Naive thymus-derived CD4-positive, alpha-beta T cell (primary cell): ENCODE measurements at regions not wholly inside any gene's neighbourhood (a gene's known extent, or its start where the extent isn't known, plus 50 kb on each side); places are given as distances from the start of the nearest gene placed in this dataset.

Source experiments
- ATAC-seq: fragments of 150-1000 bp; cut with Tn5 transposase; 2 replicates; pipeline ENCODE4 v1.10.0; 2021; ENCODE audit warnings: mild to moderate bottlenecking, moderate library complexity
- CTCF ChIA-PET: fragments of 350-600 bp; sonication (Branson Sonifier 250); formaldehyde crosslinking; loops from one replicate; lab custom pipeline; 2021; ENCODE audit warnings: antibody characterized with exemption; lab: Charles Lee
- POLR2A ChIA-PET: fragments of 350-600 bp; sonication (Branson Sonifier 250); formaldehyde crosslinking; loops from one replicate; lab custom pipeline; 2021; ENCODE audit warnings: antibody characterized with exemption, inconsistent platforms; lab: Charles Lee
- DNase-seq, 9 donors: peaks; one replicate each; pipeline versions ENCODE4 v3.0.0 to v3.0.0-alpha.2; 2020 to 2022; ENCODE audit warnings: mixed read lengths in 1 of 9
- H3K27ac ChIP-seq: one replicate; pipeline ENCODE4 v1.7.0; 2013; ENCODE audit warnings: mild to moderate bottlenecking, low read depth, low read length, moderate library complexity
- H3K27me3 ChIP-seq, 2 donors: one replicate each; pipeline ENCODE4 v1.7.0; 2013; ENCODE audit warnings: low read length in 2 of 2, mild to moderate bottlenecking in 2 of 2, moderate library complexity in 2 of 2; ENCODE audit not compliant: control insufficient read depth in 2 of 2, insufficient read depth in 2 of 2
- H3K36me3 ChIP-seq, 3 experiments: 1 replicate in 2 of 3; 2 replicates in 1 of 3; pipeline ENCODE4 v1.7.0; 2013; ENCODE audit warnings: low read length in 3 of 3, mild to moderate bottlenecking in 3 of 3, moderate library complexity in 1 of 3; ENCODE audit not compliant: insufficient read depth in 3 of 3, control insufficient read depth in 2 of 3
- H3K4me1 ChIP-seq, 2 donors: one replicate each; pipeline ENCODE4 v1.7.0; 2013; ENCODE audit warnings: low read length in 2 of 2, mild to moderate bottlenecking in 2 of 2, moderate library complexity in 1 of 2; ENCODE audit not compliant: control insufficient read depth in 2 of 2, insufficient read depth in 2 of 2
- H3K4me3 ChIP-seq: 2 replicates; pipeline ENCODE4 v1.7.0; 2013; ENCODE audit warnings: mild to moderate bottlenecking, low read length
- H3K9me3 ChIP-seq, 3 experiments: 1 replicate in 2 of 3; 2 replicates in 1 of 3; pipeline ENCODE4 v1.7.0; 2013; ENCODE audit warnings: low read length in 3 of 3; ENCODE audit not compliant: control insufficient read depth in 2 of 3
- H3K27ac Mint-ChIP-seq, 9 donors: one replicate each; pipeline ENCODE4 v1.8.0; 2020 to 2022; ENCODE audit warnings: mixed read lengths in 9 of 9, mild to moderate bottlenecking in 8 of 9, moderate library complexity in 5 of 9, inconsistent platforms in 2 of 9
- H3K27me3 Mint-ChIP-seq, 5 donors: one replicate each; pipeline ENCODE4 v1.8.0; 2021 to 2022; ENCODE audit warnings: mixed read lengths in 5 of 5, mild to moderate bottlenecking in 1 of 5
- H3K36me3 Mint-ChIP-seq, 5 donors: one replicate each; pipeline ENCODE4 v1.8.0; 2020 to 2022; ENCODE audit warnings: mixed read lengths in 5 of 5, mild to moderate bottlenecking in 3 of 5, inconsistent platforms in 1 of 5
- H3K4me1 Mint-ChIP-seq, 7 donors: one replicate each; pipeline ENCODE4 v1.8.0; 2020 to 2022; ENCODE audit warnings: mixed read lengths in 7 of 7, mild to moderate bottlenecking in 3 of 7, inconsistent platforms in 1 of 7
- H3K4me3 Mint-ChIP-seq, 10 donors: one replicate each; pipeline ENCODE4 v1.8.0; 2020 to 2022; ENCODE audit warnings: mild to moderate bottlenecking in 10 of 10, mixed read lengths in 10 of 10, moderate library complexity in 6 of 10, inconsistent platforms in 2 of 10
- H3K9me3 Mint-ChIP-seq, 11 donors: one replicate each; pipeline ENCODE4 v1.8.0; 2020 to 2022; ENCODE audit warnings: mixed read lengths in 11 of 11, mild to moderate bottlenecking in 4 of 11, inconsistent platforms in 1 of 11, moderate library complexity in 1 of 11
- intact Hi-C, 2 donors: fragments of 100-400 bp; cut with micrococcal nuclease; formaldehyde crosslinking; loops; one replicate each; pipeline ENCODE4 v1.15.1; 2023

- peaks cover 0 to 20% (median 9%) of the 10 kb centered on the region in 11 donors for H3K9me3 Mint-ChIP-seq
These were observed 242.8 kb downstream of the ATP23 start for GRCh38 chr12:58184212-58184611.

DNA sequence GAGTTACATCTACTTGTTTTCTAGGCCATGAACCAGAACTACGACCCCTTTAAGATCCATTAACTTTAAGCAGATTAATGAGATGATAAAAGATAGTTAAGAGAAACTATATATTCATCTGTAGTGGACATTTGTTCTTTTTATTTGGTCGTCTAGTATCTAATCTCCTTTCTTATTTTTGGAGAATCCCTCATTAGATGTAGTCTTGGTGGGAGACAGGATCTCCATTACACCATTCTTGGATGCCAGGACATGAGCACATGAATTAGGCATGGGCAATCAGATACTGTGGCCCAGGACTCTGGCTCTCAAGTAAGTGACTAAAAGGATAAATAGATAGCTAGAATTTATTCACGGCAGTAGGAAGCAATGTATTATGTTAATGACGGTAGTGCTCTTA lies 245.0 kb downstream of the ATP23 start:
- Histone ChIP-seq H3K4me1 (no peaks in the 10 kb centered on the region), H3K27ac (no peak overlapping the region), H3K36me3 (no peaks in the 10 kb centered on the region), H3K9me3 (no peaks in the 10 kb centered on the region), H3K4me3 (no peak overlapping the region), H3K27me3 (no peaks in the 10 kb centered on the region)
- H3K27ac Mint-ChIP-seq, result no peak overlapping the region
- intact Hi-C loops, result no loop called here
- H3K36me3 Mint-ChIP-seq, result no peaks in the 10 kb centered on the region
- H3K27me3 Mint-ChIP-seq, result peaks cover 0 to 18% (median 9%) of the 10 kb centered on the region in 5 donors
- POLR2A ChIA-PET, result no interaction called here
- H3K4me1 Mint-ChIP-seq, result no peaks in the 10 kb centered on the region
- ATAC-seq (no peak), DNase-seq (no peak)
- H3K9me3 Mint-ChIP-seq, result peaks cover 0 to 20% (median 9%) of the 10 kb centered on the region in 11 donors
- no peak overlapping the region for H3K4me3 Mint-ChIP-seq
- CTCF ChIA-PET, result no interaction called here

More at GRCh38 chr12:58184212-58184611, 242.8 kb downstream of the ATP23 start:
- H3K4me1 Mint-ChIP-seq, result no peaks in the 10 kb centered on the region
- DNase-seq, result no peak
- Histone ChIP-seq H3K4me1 (no peaks in the 10 kb centered on the region), H3K9me3 (no peaks in the 10 kb centered on the region), H3K27ac (no peak overlapping the region), H3K4me3 (no peak overlapping the region), H3K36me3 (no peaks in the 10 kb centered on the region), H3K27me3 (no peaks in the 10 kb centered on the region)
- no peak for ATAC-seq
- H3K27me3 Mint-ChIP-seq, result peaks cover 0 to 29% (median 25%) of the 10 kb centered on the region in 5 donors
- POLR2A ChIA-PET, result no interaction called here
- H3K4me3 Mint-ChIP-seq, result no peak overlapping the region
- H3K27ac Mint-ChIP-seq, result no peak overlapping the region
- intact Hi-C loops, result no loop called here
- CTCF ChIA-PET, result no interaction called here
- no peaks in the 10 kb centered on the region for H3K36me3 Mint-ChIP-seq

DNA sequence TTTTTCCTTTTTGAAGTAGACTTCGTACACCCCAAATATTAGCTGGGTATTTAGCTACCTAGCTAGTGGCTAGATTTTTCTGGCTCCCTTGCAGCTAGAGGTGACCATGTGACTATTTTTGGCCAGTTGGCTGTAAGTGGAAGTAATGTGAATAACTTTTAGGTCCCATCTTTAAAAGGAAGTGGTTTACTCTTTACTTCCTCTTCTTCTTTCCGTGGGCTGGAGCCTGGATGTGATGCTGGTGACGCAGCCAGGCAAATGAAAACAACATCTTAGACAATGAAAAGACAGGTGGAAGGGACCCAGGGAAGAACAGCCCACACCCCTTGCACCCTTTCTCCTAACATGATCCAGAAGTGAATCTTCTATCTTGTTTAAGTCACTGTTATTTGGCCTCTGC lies 245.5 kb downstream of the ATP23 start:
- Histone ChIP-seq H3K27me3 (no peaks in the 10 kb centered on the region), H3K27ac (no peak overlapping the region), H3K9me3 (no peaks in the 10 kb centered on the region), H3K36me3 (no peaks in the 10 kb centered on the region), H3K4me3 (no peak overlapping the region), H3K4me1 (no peaks in the 10 kb centered on the region)
- Mint-ChIP-seq H3K4me3 (no peak overlapping the region), H3K27me3 (peaks cover 0 to 23% (median 7%) of the 10 kb centered on the region in 5 donors), H3K36me3 (no peaks in the 10 kb centered on the region), H3K27ac (no peak overlapping the region), H3K9me3 (peaks cover 0 to 20% (median 9%) of the 10 kb centered on the region in 11 donors), H3K4me1 (no peaks in the 10 kb centered on the region)
- ChIA-PET CTCF (no interaction called here), POLR2A (no interaction called here)
- DNase-seq, result no peak
- intact Hi-C loops, result no loop called here
- ATAC-seq, result no peak

- Histone ChIP-seq H3K4me1 (no peaks in the 10 kb centered on the region), H3K27me3 (no peaks in the 10 kb centered on the region), H3K27ac (no peak overlapping the region), H3K4me3 (no peak overlapping the region), H3K9me3 (no peaks in the 10 kb centered on the region), H3K36me3 (no peaks in the 10 kb centered on the region)
- intact Hi-C loops, result no loop called here
- Mint-ChIP-seq H3K9me3 (peaks cover 4 to 30% (median 9%) of the 10 kb centered on the region in 11 donors), H3K36me3 (no peaks in the 10 kb centered on the region), H3K27me3 (peaks cover 0 to 16% (median 7%) of the 10 kb centered on the region in 5 donors), H3K4me3 (no peak overlapping the region), H3K27ac (no peak overlapping the region), H3K4me1 (no peaks in the 10 kb centered on the region)
- ATAC-seq (no peak), DNase-seq (no peak)
- ChIA-PET POLR2A (no interaction called here), CTCF (no interaction called here)
These were observed 247.7 kb downstream of the ATP23 start for GRCh38 chr12:58189030-58189429.

DNA sequence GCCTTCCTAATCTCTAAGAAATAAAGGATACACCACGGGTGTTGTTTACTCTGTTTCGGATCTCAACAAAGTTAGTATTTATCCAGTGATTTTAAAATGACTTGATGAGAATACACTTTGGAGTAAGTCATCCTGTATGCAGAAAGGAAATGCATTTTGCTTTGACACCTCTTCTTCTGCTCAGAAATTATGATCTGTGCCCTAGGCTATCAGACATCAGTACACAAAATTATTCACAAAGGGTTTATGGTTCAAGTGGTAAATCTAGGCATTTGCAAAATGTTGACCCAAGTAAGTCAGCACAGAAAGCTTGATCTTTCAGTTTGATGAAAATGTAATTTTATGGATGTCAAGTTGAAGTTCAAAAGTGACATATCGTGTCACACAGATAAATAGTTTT lies 248.5 kb downstream of the ATP23 start:
- H3K4me3 Mint-ChIP-seq, result no peak overlapping the region
- Histone ChIP-seq H3K27me3 (no peaks in the 10 kb centered on the region), H3K27ac (no peak overlapping the region), H3K9me3 (no peaks in the 10 kb centered on the region), H3K4me3 (no peak overlapping the region), H3K36me3 (no peaks in the 10 kb centered on the region), H3K4me1 (no peaks in the 10 kb centered on the region)
- peaks cover 4 to 30% (median 9%) of the 10 kb centered on the region in 11 donors for H3K9me3 Mint-ChIP-seq
- H3K4me1 Mint-ChIP-seq, result no peaks in the 10 kb centered on the region
- no peak for DNase-seq
- ATAC-seq, result no peak
- H3K36me3 Mint-ChIP-seq, result no peaks in the 10 kb centered on the region
- ChIA-PET CTCF (no interaction called here), POLR2A (no interaction called here)
- intact Hi-C loops, result no loop called here
- no peak overlapping the region for H3K27ac Mint-ChIP-seq
- H3K27me3 Mint-ChIP-seq, result peaks cover 0 to 18% (median 7%) of the 10 kb centered on the region in 5 donors

DNA sequence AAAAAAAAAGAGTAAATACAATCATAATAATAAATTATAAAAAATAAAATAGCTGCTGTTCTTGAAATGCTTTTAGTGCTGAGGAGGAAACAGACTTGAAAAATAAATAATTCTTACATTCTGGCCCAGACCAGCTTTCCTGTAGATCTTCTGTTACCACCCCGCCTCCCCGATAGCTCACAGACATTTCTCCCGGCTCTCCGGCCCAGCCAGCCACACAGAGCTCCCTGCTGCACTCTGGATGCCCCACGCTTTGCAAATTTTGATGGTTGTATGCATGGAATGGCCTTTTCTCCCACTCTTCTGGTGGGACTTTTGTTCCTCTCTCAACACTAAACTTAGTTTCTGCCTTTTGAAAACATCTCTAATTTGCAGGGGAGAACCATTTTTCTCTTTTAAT lies 249.3 kb downstream of the ATP23 start:
- DNase-seq, result no peak
- H3K36me3 Mint-ChIP-seq, result no peaks in the 10 kb centered on the region
- CTCF ChIA-PET, result no interaction called here
- no peak for ATAC-seq
- no peak overlapping the region for H3K27ac ChIP-seq
- H3K4me3 ChIP-seq, result no peak overlapping the region
- no peak overlapping the region for H3K4me3 Mint-ChIP-seq
- H3K27me3 ChIP-seq, result no peaks in the 10 kb centered on the region
- H3K9me3 ChIP-seq, result no peaks in the 10 kb centered on the region
- intact Hi-C loops, result no loop called here
- H3K27ac Mint-ChIP-seq, result no peak overlapping the region
- H3K4me1 ChIP-seq, result no peaks in the 10 kb centered on the region
- POLR2A ChIA-PET, result no interaction called here
- H3K27me3 Mint-ChIP-seq, result peaks cover 0 to 23% (median 11%) of the 10 kb centered on the region in 5 donors
- H3K36me3 ChIP-seq, result no peaks in the 10 kb centered on the region
- H3K4me1 Mint-ChIP-seq, result no peaks in the 10 kb centered on the region
- peaks cover under 1 to 25% (median 7%) of the 10 kb centered on the region in 11 donors for H3K9me3 Mint-ChIP-seq

GRCh38 chr12:58196971-58197370 lies 255.6 kb downstream of the ATP23 start:
- H3K27me3 Mint-ChIP-seq, result peaks cover 0 to 60% (median 41%) of the 10 kb centered on the region in 5 donors
- H3K4me1 Mint-ChIP-seq, result no peaks in the 10 kb centered on the region
- no peak for ATAC-seq

More at GRCh38 chr12:58196971-58197370, 255.6 kb downstream of the ATP23 start:
- H3K36me3 ChIP-seq, result no peaks in the 10 kb centered on the region
- CTCF ChIA-PET, result no interaction called here
- H3K36me3 Mint-ChIP-seq, result no peaks in the 10 kb centered on the region
- no peak overlapping the region for H3K27ac Mint-ChIP-seq
- intact Hi-C loops, result no loop called here
- no peak overlapping the region for H3K27ac ChIP-seq
- POLR2A ChIA-PET, result no interaction called here
- no peaks in the 10 kb centered on the region for H3K9me3 ChIP-seq
- no peak for DNase-seq
- H3K4me3 Mint-ChIP-seq, result no peak overlapping the region
- no peaks in the 10 kb centered on the region for H3K4me1 ChIP-seq
- H3K27me3 ChIP-seq, result peaks cover 0 to 3% of the 10 kb centered on the region in 2 donors
- peaks cover 0 to 10% (median 4%) of the 10 kb centered on the region in 11 donors for H3K9me3 Mint-ChIP-seq
- H3K4me3 ChIP-seq, result no peak overlapping the region
